Loucy (cell line): ENCODE measurements at regions not wholly inside any gene's neighbourhood (a gene's known extent, or its start where the extent isn't known, plus 50 kb on each side); places are given as distances from the start of the nearest gene placed in this dataset.

Experiments
- H2AFZ ChIP-seq: fragments of 200-600 bp; sonication (generic); 2 replicates; pipeline ENCODE4 v1.6.0; 2016; ENCODE audit warnings: antibody characterized with exemption, mild to moderate bottlenecking, low read length, moderate library complexity
- H3F3A ChIP-seq: fragments of 200-600 bp; 2 replicates; pipeline ENCODE4 v1.6.0; 2016; ENCODE audit warnings: antibody characterized with exemption, low read depth, mild to moderate bottlenecking
- H3K27me3 ChIP-seq: fragments of 200-600 bp; sonication (generic); 2 replicates; pipeline ENCODE4 v1.6.1; 2014; ENCODE audit warnings: low read length, mild to moderate bottlenecking; ENCODE audit not compliant: insufficient read depth, poor library complexity, severe bottlenecking
- H3K36me3 ChIP-seq: fragments of 200-600 bp; sonication (generic); 2 replicates; pipeline ENCODE4 v1.6.1; 2016; ENCODE audit warnings: low read length; ENCODE audit not compliant: insufficient read depth
- H3K4me1 ChIP-seq: fragments of 200-600 bp; sonication (generic); 2 replicates; pipeline ENCODE4 v1.5.1; 2014; ENCODE audit warnings: low read length, mild to moderate bottlenecking; ENCODE audit not compliant: insufficient read depth, poor library complexity, severe bottlenecking
- H3K4me2 ChIP-seq: fragments of 200-600 bp; sonication (generic); 2 replicates; pipeline ENCODE4 v1.6.0; 2014; ENCODE audit warnings: antibody characterized with exemption, low read length, low read depth, mild to moderate bottlenecking; ENCODE audit not compliant: poor library complexity, severe bottlenecking
- H3K4me3 ChIP-seq: fragments of 200-600 bp; sonication (generic); 2 replicates; pipeline ENCODE4 v1.5.1; 2014; ENCODE audit warnings: low read length, mild to moderate bottlenecking, mixed read lengths; ENCODE audit not compliant: poor library complexity, severe bottlenecking
- H3K79me2 ChIP-seq: fragments of 200-600 bp; sonication (generic); 2 replicates; pipeline ENCODE4 v1.6.1; 2014; ENCODE audit warnings: low read length; ENCODE audit not compliant: insufficient read depth
- H3K9ac ChIP-seq: fragments of 200-600 bp; sonication (generic); 2 replicates; pipeline ENCODE4 v1.6.0; 2014; ENCODE audit warnings: mild to moderate bottlenecking, low read depth, low read length, moderate library complexity; ENCODE audit not compliant: poor library complexity, severe bottlenecking
- H3K9me2 ChIP-seq: fragments of 200-600 bp; sonication (generic); replicated peaks from 2 replicates; pipeline ENCODE4 v1.6.1; 2016; ENCODE audit warnings: low read depth, low read length, mixed read lengths
- H3K9me3 ChIP-seq: fragments of 200-600 bp; sonication (generic); 2 replicates; pipeline ENCODE4 v1.6.1; 2014; ENCODE audit warnings: mild to moderate bottlenecking, antibody characterized with exemption, low read length, low read depth; ENCODE audit not compliant: insufficient read depth
- H4K20me1 ChIP-seq: fragments of 200-600 bp; sonication (generic); 2 replicates; pipeline ENCODE4 v1.6.0; 2014; ENCODE audit warnings: antibody characterized with exemption, low read length, mild to moderate bottlenecking; ENCODE audit not compliant: insufficient read depth, poor library complexity, severe bottlenecking
- CTCF ChIP-seq: fragments of 200-600 bp; sonication (generic); conservative IDR thresholded peaks from 2 replicates; pipeline ENCODE4 v1.5.1; 2014; ENCODE audit warnings: mild to moderate bottlenecking, antibody characterized with exemption, low read length
- EZH2phosphoT487 ChIP-seq: fragments of 200-600 bp; IDR thresholded peaks from 2 replicates; pipeline ENCODE4 v1.6.1; 2018; ENCODE audit warnings: antibody characterized with exemption, mild to moderate bottlenecking, moderate library complexity, borderline replicate concordance

- no peaks in the 10 kb centered on the region for H3K9me3 ChIP-seq
- H3K9me2 ChIP-seq = no peaks in the 10 kb centered on the region
- no peaks in the 10 kb centered on the region for H3K79me2 ChIP-seq
- no peaks in the 10 kb centered on the region for H3K36me3 ChIP-seq
- H3K27me3 ChIP-seq = no peaks in the 10 kb centered on the region
- no peak overlapping the region for H3K9ac ChIP-seq
- no peaks in the 10 kb centered on the region for H3K4me1 ChIP-seq
- H3K4me2 ChIP-seq = no peak overlapping the region
- no peak overlapping the region for H3K4me3 ChIP-seq
- no peak overlapping the region for H2AFZ ChIP-seq
- TF ChIP-seq CTCF (no peak), EZH2phosphoT487 (no peak)
- no peaks in the 10 kb centered on the region for H3F3A ChIP-seq
- no peaks in the 10 kb centered on the region for H4K20me1 ChIP-seq
These were observed 81.8 kb upstream of the KIT start for GRCh38 chr4:54575919-54576318.

- Histone ChIP-seq H3K36me3 (no peaks in the 10 kb centered on the region), H3K4me3 (no peak overlapping the region), H2AFZ (no peak overlapping the region), H4K20me1 (no peaks in the 10 kb centered on the region), H3K4me1 (no peaks in the 10 kb centered on the region), H3K9ac (no peak overlapping the region), H3F3A (no peaks in the 10 kb centered on the region), H3K79me2 (no peaks in the 10 kb centered on the region), H3K27me3 (no peaks in the 10 kb centered on the region), H3K9me3 (no peaks in the 10 kb centered on the region), H3K4me2 (no peak overlapping the region), H3K9me2 (no peaks in the 10 kb centered on the region)
- no peak for TF ChIP-seq CTCF
- no peak for TF ChIP-seq EZH2phosphoT487
These were observed 76.0 kb upstream of the KIT start for GRCh38 chr4:54581807-54582206.

- no peak overlapping the region for H3K4me2 ChIP-seq
- H3K4me1 ChIP-seq = no peaks in the 10 kb centered on the region
- no peaks in the 10 kb centered on the region for H4K20me1 ChIP-seq
- no peaks in the 10 kb centered on the region for H3K9me2 ChIP-seq
- TF ChIP-seq CTCF (no peak), EZH2phosphoT487 (no peak)
- no peak overlapping the region for H3K4me3 ChIP-seq
- H3K9ac ChIP-seq = no peak overlapping the region
- no peaks in the 10 kb centered on the region for H3K27me3 ChIP-seq
- no peaks in the 10 kb centered on the region for H3K36me3 ChIP-seq
- no peaks in the 10 kb centered on the region for H3K9me3 ChIP-seq
- no peaks in the 10 kb centered on the region for H3F3A ChIP-seq
- no peaks in the 10 kb centered on the region for H3K79me2 ChIP-seq
- no peak overlapping the region for H2AFZ ChIP-seq
These were observed 72.3 kb upstream of the KIT start for GRCh38 chr4:54585321-54586000.
